ENCODE measurements at regions not wholly inside any gene's neighbourhood (a gene's known extent, or its start where the extent isn't known, plus 50 kb on each side); places are given as distances from the start of the nearest gene placed in this dataset.

DNA sequence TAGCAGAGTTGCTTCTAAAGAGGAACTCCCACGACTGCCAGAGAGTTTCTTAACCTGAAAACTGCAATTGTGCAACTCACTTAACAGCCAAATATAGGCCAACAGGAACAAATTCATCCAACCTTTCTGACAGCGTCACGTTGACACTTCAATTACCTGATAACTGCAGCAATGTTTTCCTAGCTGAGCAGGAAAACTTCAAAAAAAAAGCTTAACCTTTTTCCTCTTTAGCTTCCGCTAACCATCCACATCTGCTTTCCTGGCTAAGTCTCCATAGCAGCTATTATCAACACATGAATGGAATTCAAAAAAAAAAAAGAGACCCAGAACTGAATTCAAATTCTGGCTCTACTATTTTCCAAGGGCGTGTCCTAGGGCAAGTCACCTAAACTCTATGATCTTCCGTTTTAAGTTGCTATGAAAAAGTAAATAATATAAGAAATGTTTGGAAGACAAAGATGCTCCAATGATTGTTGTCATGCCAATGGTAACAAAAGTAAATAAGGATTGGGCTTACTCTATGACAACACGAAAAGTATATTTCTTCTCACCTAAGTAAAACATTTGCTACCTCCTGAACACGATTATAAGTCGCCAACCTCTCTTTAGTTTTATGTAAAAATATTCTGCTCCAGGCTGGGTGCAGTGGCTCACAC, 524.6 kb upstream of the JARID2 start:
- no peak for DNase-seq (ENCODE audit: extremely low spot score in 2 of 2)
- no peaks in the 10 kb centered on the region for H3K36me3 ChIP-seq
- TF ChIP-seq CTCF (IDR thresholded peaks at IDR 0.05) (no peak), POLR2A (IDR thresholded peaks at IDR 0.05) (no peak), POLR2AphosphoS5 (IDR thresholded peaks at IDR 0.05; ENCODE audit: insufficient read depth in 1 of 2, low read depth in 1 of 2) (no peak)
- no peak overlapping the region for H3K27ac ChIP-seq
- peaks cover 4% of the 10 kb centered on the region for H3K4me1 ChIP-seq
- H3K27me3 ChIP-seq, result no peaks in the 10 kb centered on the region
- H3K4me3 ChIP-seq, result no peak overlapping the region
- intact Hi-C loops (cut with DNase I), result no loop called here
- no peaks in the 10 kb centered on the region for H3K9me3 ChIP-seq

- intact Hi-C loops (cut with DNase I), result no loop called here
- H3K27me3 ChIP-seq, result no peaks in the 10 kb centered on the region
- H3K4me1 ChIP-seq, result peaks cover 1% of the 10 kb centered on the region
- no peaks in the 10 kb centered on the region for H3K9me3 ChIP-seq
- no peak for DNase-seq (ENCODE audit: extremely low spot score in 2 of 2)
- H3K4me3 ChIP-seq, result no peak overlapping the region
- H3K36me3 ChIP-seq, result no peaks in the 10 kb centered on the region
- TF ChIP-seq POLR2A (IDR thresholded peaks at IDR 0.05), result no peak
- no peak for TF ChIP-seq POLR2AphosphoS5 (IDR thresholded peaks at IDR 0.05; ENCODE audit: insufficient read depth in 1 of 2, low read depth in 1 of 2)
- TF ChIP-seq CTCF (IDR thresholded peaks at IDR 0.05), result no peak
- H3K27ac ChIP-seq, result no peak overlapping the region
Measured at GRCh38 chr6:14722001-14722562, 523.8 kb upstream of the JARID2 start.

- TF ChIP-seq POLR2A (IDR thresholded peaks at IDR 0.05) (no peak), POLR2AphosphoS5 (IDR thresholded peaks at IDR 0.05; ENCODE audit: insufficient read depth in 1 of 2, low read depth in 1 of 2) (no peak), CTCF (IDR thresholded peaks at IDR 0.05) (no peak)
- no peak overlapping the region for H3K27ac ChIP-seq
- DNase-seq (ENCODE audit: extremely low spot score in 2 of 2), result no peak
- intact Hi-C loops (cut with DNase I), result no loop called here
- no peak overlapping the region for H3K4me3 ChIP-seq
- no peaks in the 10 kb centered on the region for H3K4me1 ChIP-seq
- no peaks in the 10 kb centered on the region for H3K36me3 ChIP-seq
- no peaks in the 10 kb centered on the region for H3K27me3 ChIP-seq
- H3K9me3 ChIP-seq, result no peaks in the 10 kb centered on the region
Measured at GRCh38 chr6:14722704-14723103, 523.2 kb upstream of the JARID2 start.

DNA sequence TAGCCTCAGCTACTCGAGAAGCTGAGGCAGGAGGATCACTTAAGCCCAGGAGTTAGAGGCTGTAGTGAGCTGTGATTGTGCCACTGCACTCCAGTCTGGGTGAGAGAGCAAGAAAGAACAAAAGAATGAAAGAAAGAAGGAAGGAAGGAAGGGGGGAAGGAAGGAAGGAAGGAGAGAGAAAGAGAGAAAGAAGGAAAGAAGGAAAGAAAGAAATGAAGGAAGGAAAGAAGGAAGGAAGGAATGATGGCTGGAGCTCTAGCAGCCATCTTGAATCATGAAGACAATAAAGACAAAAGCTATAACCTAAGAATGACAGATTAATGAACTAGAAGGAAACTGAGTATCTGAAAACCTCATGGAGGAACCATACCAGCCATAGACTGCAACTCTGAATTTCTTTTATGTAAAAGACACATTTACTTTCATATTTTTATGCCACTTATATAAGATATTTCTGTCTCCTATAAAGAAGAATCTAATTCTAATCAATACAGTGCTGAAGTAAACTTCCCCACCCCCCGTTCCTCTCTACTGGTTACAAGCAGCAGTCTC, 522.3 kb upstream of the JARID2 start:
- intact Hi-C loops (cut with DNase I), result no loop called here
- no peaks in the 10 kb centered on the region for H3K4me1 ChIP-seq
- no peaks in the 10 kb centered on the region for H3K9me3 ChIP-seq
- H3K4me3 ChIP-seq, result no peak overlapping the region
- H3K27me3 ChIP-seq, result no peaks in the 10 kb centered on the region
- no peak overlapping the region for H3K27ac ChIP-seq
- DNase-seq (ENCODE audit: extremely low spot score in 2 of 2), result no peak
- TF ChIP-seq POLR2A (IDR thresholded peaks at IDR 0.05) (no peak), POLR2AphosphoS5 (IDR thresholded peaks at IDR 0.05; ENCODE audit: insufficient read depth in 1 of 2, low read depth in 1 of 2) (no peak), CTCF (IDR thresholded peaks at IDR 0.05) (no peak)
- H3K36me3 ChIP-seq, result no peaks in the 10 kb centered on the region

- Histone ChIP-seq H3K27me3 (no peaks in the 10 kb centered on the region), H3K36me3 (no peaks in the 10 kb centered on the region), H3K4me3 (no peak overlapping the region), H3K4me1 (no peaks in the 10 kb centered on the region), H3K9me3 (no peaks in the 10 kb centered on the region), H3K27ac (no peak overlapping the region)
- TF ChIP-seq POLR2AphosphoS5 (IDR thresholded peaks at IDR 0.05; ENCODE audit: insufficient read depth in 1 of 2, low read depth in 1 of 2) (no peak), CTCF (IDR thresholded peaks at IDR 0.05) (no peak)
- intact Hi-C loops (cut with DNase I), result no loop called here
- no peak for DNase-seq (ENCODE audit: extremely low spot score in 2 of 2)
Measured at GRCh38 chr6:14724549-14724948, 521.3 kb upstream of the JARID2 start.
